Adrenal gland (tissue), 5 donors: ENCODE measurements at regions not wholly inside any gene's neighbourhood (a gene's known extent, or its start where the extent isn't known, plus 50 kb on each side); places are given as distances from the start of the nearest gene placed in this dataset.

Source experiments
- CTCF ChIP-seq, 6 experiments: fragments of 450-650 bp in 4 of 6; fragments of 200-600 bp in 2 of 6; sonication (generic) in 1 of 6; IDR thresholded peaks; 1 replicate in 5 of 6; 2 replicates in 1 of 6; pipeline versions ENCODE4 v1.5.1 to v1.8.0; 2016 to 2021; ENCODE audit warnings: antibody characterized with exemption in 6 of 6, mild to moderate bottlenecking in 2 of 6, moderate library complexity in 1 of 6
- POLR2A ChIP-seq, 2 donors: fragments of 450-650 bp; IDR thresholded peaks; one replicate each; pipeline ENCODE4 v1.6.1; 2017; ENCODE audit warnings: antibody characterized with exemption in 2 of 2, mild to moderate bottlenecking in 2 of 2, moderate library complexity in 1 of 2
- donor health status: DM: no; HTN: no; CAD: no.

GRCh38 chr6:166749666-166750065 lies 122.6 kb upstream of the RPS6KA2 start:
- TF ChIP-seq CTCF (IDR thresholded peaks at IDR 0.05) (no peak), POLR2A (IDR thresholded peaks at IDR 0.05) (no peak)
